NCI-H1092 (cell line): ENCODE measurements at regions not wholly inside any gene's neighbourhood (a gene's known extent, or its start where the extent isn't known, plus 50 kb on each side); places are given as distances from the start of the nearest gene placed in this dataset.
"Not testable (repeated sequence)": the region's sequence is repeated elsewhere in the genome, so short reads cannot be mapped to it uniquely, and the experiment has no call there.

Experiments used
- DNase-seq: peaks from one replicate; lab custom pipeline; 2025; lab: John Stamatoyannopoulos, UW

DNA sequence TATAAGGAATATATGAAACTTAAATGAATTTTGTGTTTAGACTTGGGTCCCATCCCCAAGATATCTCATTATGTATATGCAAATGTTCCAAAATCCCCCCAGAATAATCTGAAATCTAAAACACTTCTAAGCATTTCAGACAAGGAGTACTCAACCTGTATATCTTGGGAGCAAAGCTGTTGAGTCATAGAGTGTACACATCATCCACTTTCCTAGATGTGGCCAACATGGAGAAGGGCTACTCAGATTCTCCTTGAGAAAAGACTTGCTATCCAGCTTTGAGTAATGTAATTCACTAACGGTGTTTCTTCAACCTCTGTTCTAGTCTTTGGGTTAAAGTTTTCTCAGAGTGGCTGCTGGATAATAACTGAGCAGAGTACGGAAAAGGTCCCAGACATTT lies 215.5 kb upstream of the POU1F1 start:
- DNase-seq, result no peak

DNA sequence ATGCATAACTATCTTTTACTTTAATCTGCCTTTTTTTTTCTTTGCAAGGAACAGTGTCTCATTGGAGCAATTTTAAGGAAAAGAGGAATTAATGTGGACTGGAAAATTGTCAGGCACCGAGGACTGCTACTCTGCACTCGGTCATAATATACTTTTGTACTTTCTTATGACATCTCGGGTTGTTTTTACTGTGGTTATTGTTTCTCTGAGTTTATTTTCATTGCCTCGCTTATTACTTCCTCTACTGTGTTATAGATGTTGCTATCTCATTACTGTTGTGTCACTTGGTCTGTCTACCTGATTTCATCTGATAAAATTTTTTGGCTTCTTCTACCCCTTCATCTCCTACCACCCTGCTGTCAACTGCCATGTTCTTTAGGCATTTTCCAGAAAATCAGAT lies 213.5 kb upstream of the POU1F1 start:
- no peak for DNase-seq

DNA sequence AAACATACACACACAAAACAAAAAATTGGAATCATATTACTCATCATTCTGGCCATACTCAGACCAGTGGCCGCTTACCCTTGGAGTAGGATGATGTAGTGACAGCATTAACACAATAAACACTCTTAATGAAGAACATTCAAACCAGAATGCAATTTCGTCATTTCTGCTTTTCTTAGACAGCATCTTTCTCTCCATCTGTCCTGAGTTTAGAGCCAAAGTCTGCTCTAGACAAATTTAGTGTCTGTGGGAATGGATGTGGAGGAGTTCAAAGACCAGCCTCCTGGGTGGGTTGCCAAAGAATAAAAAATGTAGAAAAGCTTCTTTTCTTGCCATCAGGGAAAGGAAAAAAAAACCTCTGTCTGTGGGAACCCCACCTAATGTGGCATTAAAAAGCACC lies 212.4 kb upstream of the POU1F1 start:
- no peak for DNase-seq

GRCh38 chr3:87486635-87487034 lies 210.3 kb upstream of the POU1F1 start:
- not testable (repeated sequence) for DNase-seq

GRCh38 chr3:87486115-87486514 lies 209.7 kb upstream of the POU1F1 start:
- DNase-seq, result no peak

DNA sequence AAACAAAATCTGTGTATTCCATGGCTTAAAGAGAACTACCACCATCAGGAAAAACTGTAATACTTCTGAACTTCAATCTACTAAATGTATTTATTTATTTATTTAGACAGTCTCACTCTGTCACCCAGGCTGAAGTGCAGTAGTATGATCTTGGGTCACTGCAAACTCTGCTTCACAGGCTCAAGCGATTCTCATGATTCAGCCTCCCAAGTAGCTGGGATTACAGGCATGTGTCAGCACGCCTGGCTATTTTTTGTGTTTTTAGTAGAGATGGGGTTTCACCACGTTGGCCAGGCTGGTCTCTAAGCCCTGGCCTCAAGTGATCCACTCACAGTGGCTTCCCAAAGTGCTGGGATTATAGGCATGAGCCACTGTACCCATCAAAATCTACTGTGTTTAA lies 202.3 kb upstream of the POU1F1 start:
- no peak for DNase-seq

DNA sequence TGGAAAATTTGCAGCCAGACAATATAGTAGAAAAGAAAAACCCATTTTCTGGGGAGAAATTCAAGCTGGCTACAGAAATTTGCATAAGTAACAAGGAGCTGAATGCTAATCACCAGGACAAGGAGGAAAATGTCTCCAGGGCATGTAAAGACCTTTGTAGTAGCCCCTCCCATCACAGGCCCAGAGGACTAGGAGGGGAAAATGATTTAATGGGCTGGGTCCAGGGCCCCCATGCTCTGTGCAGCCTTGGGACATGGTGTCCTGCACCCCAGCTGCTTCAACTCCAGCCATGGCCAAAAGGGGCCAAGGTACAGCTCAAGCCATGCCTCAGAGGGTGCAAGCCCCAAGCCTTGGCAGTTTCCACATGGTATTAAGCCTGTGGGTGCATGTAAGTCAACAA lies 197.6 kb upstream of the POU1F1 start:
- no peak for DNase-seq

DNA sequence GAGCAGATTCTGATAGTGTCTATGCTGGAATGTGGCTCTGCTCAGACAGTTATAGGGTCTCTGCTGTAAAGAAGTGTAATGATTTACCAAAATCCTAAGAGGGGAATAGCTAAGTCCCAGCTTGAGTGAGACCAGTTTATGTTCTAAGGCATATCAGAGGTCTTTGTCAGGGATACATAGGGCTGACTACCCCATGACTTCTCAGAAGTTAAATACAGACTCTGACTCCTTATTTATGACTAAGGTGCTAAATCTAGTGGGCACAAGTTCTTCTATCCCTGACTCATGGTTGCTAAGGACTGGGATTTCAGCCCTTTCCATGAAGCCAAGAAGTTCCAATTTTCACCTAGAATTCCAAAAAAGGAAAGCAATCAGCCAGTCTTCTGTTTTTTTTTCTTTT lies 192.6 kb upstream of the POU1F1 start:
- DNase-seq, result no peak

GRCh38 chr3:87468235-87468634 lies 191.9 kb upstream of the POU1F1 start:
- DNase-seq, result no peak

- DNase-seq, result no peak
Measured at GRCh38 chr3:87462228-87462627, 185.8 kb upstream of the POU1F1 start.

DNA sequence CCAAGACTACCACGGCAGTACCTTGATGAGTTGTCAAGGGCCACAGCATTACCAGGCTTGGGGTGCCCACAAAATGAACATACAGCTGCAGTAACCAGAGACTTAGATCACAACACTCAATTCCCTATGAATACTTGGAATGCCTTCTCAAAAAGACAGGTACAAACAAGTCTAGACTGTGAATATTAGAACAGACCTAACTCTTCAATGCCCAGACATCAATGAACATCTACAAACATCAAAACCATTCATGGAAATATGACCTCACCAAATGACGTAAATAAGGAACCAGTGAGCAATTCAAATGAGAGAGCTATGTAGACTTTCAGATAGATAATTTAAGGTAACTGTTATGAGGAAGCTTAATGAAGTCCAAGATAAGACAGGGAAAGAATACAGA lies 185.1 kb upstream of the POU1F1 start:
- DNase-seq, result no peak

GRCh38 chr3:87461036-87461435 lies 184.7 kb upstream of the POU1F1 start:
- DNase-seq, result no peak

- no peak for DNase-seq
Measured at GRCh38 chr3:87448558-87448957, 172.2 kb upstream of the POU1F1 start.

DNA sequence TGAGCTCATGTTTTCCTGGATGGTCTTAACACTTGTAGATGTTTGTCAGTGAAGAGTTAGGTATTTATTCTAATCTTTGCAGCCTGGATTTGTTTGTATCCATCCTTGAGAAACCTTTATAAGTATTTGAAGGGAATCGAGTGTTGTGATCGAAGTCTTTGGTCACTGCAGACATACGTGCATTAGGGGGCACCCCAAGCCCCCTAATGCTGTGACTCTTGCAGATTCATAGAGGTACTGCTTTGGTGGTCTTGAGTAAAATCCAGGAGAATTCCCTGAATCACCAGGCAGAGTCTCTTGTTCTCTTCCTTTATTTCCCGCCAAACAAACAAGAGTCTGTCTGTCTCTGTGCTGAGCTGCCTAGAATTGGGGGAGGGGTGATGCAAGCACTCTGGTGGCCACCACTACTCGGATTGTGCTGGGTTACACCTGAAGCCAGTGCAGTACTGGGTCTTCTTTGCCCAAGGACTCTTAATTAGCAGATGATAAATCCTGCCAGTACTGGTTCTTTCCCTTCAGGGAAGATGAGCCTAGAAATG lies 170.5 kb upstream of the POU1F1 start:
- DNase-seq, result no peak

GRCh38 chr3:87442470-87442869 lies 166.1 kb upstream of the POU1F1 start:
- DNase-seq, result no peak

- no peak for DNase-seq
Measured at GRCh38 chr3:87437765-87438164, 161.4 kb upstream of the POU1F1 start.

- DNase-seq, result no peak
Measured at GRCh38 chr3:87436781-87437543, 160.6 kb upstream of the POU1F1 start.

GRCh38 chr3:87435926-87436620 lies 159.7 kb upstream of the POU1F1 start:
- DNase-seq, result no peak

DNA sequence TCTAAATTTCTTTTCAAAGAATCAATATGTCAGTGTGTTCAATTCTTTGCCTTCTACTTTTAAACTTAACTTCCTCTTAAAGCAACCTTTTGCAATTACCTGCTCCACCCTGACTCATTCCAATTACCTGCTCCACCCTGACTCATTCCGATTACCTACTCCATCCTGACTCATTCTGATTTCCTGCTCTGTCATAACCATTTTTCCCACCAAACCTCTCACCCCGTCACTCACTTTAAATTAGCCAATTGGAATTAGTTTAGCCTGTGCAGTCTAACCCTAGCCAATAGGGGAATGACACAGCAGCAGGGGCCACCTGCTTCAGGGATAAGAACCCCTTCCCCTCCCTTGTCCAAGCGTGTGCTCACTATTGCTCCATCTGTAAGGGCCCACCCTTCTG lies 157.1 kb upstream of the POU1F1 start:
- DNase-seq, result not testable (repeated sequence)

- no peak for DNase-seq
Measured at GRCh38 chr3:87426918-87427317, 150.5 kb upstream of the POU1F1 start.

GRCh38 chr3:87425056-87425455 lies 148.7 kb upstream of the POU1F1 start:
- no peak for DNase-seq

DNA sequence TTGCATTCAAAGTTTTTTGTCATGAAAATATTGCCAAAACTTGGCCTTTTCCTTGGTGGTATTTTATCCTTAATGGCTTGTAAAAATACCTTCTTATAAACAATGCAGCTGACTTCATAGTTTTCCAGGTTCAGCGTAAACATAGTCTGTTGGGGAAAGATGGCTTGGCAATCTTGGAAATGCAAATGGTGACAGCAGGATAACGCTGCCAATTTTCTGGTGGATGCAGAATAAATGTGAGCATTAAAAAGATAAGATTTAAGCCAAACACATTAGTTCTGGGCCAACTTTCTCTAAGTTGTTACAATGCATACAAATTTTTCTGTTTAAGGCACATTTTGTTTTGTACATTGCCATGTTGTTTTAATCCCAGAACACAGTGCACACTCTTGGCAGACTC lies 147.0 kb upstream of the POU1F1 start:
- no peak for DNase-seq

- no peak for DNase-seq
Measured at GRCh38 chr3:87422333-87422732, 145.9 kb upstream of the POU1F1 start.

- no peak for DNase-seq
Measured at GRCh38 chr3:87420171-87420570, 143.8 kb upstream of the POU1F1 start.
